ENCODE measurements at regions not wholly inside any gene's neighbourhood (a gene's known extent, or its start where the extent isn't known, plus 50 kb on each side); places are given as distances from the start of the nearest gene placed in this dataset.
A peak's percentile ranks its signal among the peaks of the same experiment; 100 is the strongest.
"Not testable (repeated sequence)": the region's sequence is repeated elsewhere in the genome, so short reads cannot be mapped to it uniquely, and the experiment has no call there.

- DNase-seq = not testable (repeated sequence)
These were observed 116.1 kb upstream of the GJE1 start for GRCh38 chr6:142016666-142017065.

- DNase-seq = not testable (repeated sequence)
These were observed 117.3 kb upstream of the GJE1 start for GRCh38 chr6:142015463-142015862.

DNA sequence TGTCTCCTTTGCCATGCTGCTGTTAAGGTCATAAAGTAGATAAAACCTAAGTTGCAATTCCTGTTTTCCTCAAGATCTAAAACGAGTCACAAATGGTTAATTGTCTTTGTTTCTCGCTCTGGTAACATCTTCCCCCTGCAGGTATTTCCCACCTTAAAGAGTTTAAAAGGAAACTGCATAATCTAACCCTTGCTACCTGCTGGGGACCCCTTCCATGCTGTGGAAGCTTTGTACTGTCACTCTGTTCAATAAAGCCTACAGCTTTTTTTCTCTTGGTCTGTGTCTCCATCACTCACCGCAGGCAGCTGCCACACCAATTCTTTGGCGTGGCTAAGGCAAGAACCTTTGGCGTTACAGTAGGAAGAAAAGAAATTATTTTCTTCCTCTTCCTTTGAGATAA, 117.7 kb upstream of the GJE1 start:
- DNase-seq = no peak

DNA sequence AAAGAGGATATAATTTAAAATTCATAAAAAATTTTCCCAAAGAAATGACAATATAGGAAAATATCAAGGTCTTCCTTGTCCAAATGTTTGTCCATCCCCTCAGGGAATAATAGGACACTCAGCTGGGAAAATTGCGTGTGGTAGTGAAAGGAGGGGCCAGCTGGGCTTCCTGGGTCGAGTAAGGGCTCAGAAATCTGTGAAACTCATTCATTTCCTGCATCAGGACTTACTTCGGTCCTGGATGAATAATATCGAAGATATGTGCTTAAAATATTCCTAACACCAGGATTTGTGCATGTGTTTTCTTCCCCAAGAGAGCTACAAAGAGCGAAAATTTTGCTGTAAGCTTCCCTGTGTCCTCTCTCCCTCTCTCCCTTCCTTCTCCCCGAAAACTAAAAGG, 118.2 kb upstream of the GJE1 start:
- DNase-seq = no peak

GRCh38 chr6:142013875-142014495, 118.7 kb upstream of the GJE1 start:
- DNase-seq = no peak

GRCh38 chr6:142013287-142013686, 119.4 kb upstream of the GJE1 start:
- DNase-seq = no peak

DNA sequence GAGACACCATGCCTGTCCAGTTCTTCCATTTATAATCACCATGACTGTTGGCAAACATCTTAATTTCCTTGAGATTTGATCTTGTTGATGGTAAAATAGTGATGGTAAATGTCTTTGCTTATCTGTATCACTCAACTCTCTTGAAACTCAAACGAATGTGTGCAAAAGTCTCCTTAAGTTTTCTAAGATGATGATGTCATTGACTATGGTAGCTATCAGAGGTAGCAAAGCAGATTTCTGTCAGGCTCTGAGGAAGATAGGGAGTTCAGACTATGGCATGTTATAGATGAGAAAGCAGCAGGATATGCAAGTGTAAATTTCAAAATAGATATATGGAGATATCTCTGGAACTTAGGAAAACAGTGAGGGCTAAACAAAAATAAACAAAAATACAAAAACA, 121.0 kb upstream of the GJE1 start:
- no peak for DNase-seq

DNA sequence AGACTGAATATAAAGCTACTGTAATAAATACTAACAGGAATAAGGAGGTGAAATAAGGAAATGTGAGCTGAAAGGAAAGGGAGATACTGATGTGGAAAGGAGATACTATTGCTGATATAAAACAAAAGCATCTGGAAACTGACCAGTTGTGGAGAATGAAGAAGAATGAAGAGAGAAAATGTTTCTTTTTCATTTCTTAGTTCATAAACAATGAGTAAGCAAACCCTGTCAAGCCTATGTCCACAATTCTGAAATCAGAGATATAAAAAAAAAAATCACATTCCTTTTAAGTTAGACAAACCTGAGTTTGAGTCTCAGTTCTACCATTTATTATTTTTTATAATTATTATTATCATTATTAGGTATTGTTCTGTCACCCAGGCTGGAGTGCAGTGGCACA, 121.6 kb upstream of the GJE1 start:
- no peak for DNase-seq

DNA sequence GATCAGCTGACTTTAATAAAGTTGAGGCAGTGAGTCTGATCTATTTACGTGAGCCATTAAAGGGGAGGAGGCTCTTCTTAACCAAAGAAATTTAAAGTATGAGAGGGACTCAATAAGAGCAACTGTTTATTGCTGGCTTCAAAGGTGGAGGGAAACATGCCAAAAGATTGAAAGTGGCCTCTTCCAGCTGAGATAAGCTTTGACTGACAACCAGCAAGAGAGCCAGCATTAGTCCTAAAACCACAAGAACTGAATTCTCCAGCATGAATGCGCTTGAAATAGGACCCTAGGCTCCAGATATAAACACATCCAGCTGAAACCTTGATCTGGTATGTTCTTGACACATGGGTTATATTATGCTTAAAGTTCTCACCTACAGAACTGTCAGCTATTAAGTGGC, 123.1 kb upstream of the GJE1 start:
- no peak for DNase-seq

- DNase-seq = no peak
These were observed 123.9 kb upstream of the GJE1 start for GRCh38 chr6:142008781-142009180.

DNA sequence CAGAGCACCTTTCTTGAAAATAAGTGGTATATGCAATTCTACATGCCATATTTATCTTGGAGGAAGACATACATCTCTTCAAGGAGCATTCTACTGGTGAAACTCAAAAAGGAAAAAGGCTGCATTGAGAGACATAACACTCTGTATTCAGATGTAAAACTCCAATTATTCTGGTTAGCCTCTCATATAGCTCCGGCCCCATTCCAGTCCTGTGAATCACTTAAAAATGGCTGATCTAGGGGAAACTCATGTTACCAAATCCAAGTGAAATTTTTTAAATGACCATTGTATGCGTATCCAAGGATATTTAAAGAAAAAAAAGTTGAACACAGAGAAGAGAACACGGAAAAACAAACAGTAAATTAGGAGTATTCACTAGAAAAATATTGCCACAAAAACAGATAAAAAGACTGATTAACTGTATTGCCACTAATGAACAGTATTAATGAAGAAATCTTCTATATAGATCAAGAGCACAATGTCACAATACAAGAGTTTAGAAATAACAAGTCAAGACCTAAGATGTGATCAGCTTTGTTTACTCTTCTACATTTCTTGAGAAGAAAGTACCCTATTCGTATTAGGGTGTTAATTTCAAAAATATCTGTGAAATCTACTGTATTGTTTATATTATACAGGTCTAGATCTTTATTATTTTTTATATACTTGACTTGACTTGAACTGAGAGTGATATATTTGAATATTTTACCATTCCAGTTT, 124.5 kb upstream of the GJE1 start:
- DNase-seq = no peak

- DNase-seq = no peak
These were observed 127.7 kb upstream of the GJE1 start for GRCh38 chr6:142005021-142005420.

DNA sequence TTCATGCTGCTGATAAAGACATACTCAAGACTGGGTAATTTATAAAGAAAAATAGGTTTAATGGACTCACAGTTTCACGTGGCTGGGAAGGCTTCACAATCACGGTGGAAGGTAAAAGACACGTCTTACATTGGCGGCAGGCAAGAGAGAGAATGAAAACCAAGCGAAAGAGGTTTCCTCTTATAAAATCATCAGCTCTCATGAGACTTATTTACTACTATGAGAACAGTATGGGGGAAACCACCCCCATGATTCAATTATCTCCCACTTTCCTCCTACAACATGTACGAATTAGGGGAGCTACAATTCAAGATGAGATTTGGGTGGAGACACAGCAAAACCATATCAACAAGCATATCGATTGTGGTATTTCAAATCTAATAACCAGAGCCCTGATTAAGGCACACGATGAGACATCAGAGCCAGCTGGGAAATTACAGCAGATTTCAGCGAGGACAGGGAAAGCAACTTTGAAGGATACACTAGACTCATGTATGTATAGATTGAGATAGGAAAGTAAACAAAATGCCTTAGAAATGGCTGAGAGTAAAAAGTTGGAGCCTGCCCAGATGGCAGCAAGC, 129.8 kb upstream of the GJE1 start:
- no peak for DNase-seq

GRCh38 chr6:141996823-141997222, 135.9 kb upstream of the GJE1 start:
- DNase-seq = no peak

DNA sequence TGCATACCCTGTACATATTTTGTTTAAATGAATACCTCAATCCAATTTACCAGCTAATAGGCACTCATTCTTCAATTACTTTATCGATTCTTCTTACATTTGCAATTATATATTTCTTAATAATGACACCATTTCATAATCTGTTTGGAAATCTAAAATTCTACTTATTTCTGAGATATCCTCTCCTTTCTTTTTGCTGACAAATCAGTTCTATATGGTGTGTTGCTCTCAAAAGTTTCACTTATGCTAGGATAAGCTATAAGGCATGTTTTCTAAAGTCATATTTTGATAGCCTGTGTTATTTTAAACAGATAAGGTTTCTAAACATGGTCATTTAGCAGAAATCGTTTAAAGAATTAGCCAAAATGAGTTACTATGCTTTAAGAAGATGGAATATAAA, 140.6 kb upstream of the GJE1 start:
- no peak for DNase-seq

- no peak for DNase-seq
These were observed 141.9 kb upstream of the GJE1 start for GRCh38 chr6:141990840-141991239.

- DNase-seq = no peak
These were observed 143.1 kb upstream of the GJE1 start for GRCh38 chr6:141989706-141989959.

DNA sequence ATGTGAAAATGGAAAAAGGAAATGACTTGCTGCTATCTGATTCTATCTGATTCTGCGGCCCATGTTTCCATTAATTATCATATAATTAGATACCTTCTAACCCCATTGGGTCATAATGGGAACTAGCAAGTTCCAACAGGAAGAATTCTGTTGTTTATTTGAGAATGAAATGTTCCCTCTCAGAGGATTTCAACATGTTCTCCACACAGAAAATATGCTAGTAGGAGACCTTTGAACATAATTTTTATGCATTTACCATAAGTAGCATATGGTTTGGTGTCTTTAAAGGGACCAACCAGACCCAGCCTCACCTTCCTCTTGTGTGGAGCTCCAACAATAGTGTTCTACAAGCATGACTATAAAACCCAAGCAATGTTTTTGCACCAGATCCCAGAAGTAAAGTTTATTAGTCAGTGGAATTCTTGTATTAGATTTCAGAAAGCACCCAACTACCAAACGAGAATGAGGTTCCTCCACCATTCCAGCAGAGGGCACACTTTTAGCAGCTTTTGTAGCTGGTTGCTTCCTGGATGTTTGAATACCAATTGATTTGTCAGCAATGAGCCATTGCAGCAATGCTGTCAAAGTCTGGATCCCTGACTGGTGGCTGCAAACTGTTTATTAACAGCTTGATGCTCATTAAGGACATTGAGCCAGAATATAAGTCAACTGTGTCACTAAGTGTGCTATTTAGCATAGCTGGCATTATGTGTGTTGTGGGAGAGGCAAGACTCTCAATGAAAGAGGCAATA, 143.6 kb upstream of the GJE1 start:
- DNase-seq = peak; percentile 4

GRCh38 chr6:141988327-141988726, 144.4 kb upstream of the GJE1 start:
- DNase-seq = no peak

DNA sequence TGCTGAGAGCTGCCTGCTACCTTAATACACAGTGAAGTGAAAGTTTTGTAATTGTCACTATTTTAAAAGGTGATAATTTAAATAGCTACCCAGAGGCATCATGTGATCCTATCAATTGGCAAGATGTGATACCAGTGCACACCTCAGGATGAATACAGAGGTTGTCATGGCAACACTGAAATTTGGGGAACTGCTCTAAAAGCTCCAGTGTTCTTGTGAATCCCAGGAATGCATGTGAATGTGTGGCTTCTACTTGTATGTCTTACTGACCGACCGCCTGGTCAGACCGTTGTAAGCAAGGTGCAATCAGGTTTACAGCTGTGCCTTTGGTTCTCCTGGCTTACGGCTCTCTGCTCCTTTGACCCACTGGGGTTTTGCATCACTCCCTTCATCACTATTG, 146.3 kb upstream of the GJE1 start:
- DNase-seq = no peak

DNA sequence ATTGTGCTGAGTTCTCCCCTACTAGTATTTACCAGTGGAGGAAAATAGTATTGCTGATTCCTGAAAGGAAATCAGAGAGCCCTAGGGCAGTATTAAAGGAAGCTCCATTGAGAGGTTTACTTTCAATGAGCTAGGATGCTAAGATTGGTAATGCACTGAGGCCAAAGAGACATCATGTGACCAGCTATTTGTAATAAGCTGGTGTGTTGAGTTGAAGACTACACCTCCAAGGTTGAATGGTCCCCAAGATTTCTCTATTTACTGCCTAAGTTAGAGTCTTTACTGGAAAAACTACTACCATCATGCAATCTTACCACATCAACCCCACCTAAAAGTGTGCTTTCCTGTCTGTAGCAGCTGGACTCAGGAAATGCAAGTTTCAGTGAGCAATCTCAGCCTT, 151.5 kb upstream of the GJE1 start:
- DNase-seq = no peak

GRCh38 chr6:141977782-141978181, 154.9 kb upstream of the GJE1 start:
- DNase-seq = no peak

DNA sequence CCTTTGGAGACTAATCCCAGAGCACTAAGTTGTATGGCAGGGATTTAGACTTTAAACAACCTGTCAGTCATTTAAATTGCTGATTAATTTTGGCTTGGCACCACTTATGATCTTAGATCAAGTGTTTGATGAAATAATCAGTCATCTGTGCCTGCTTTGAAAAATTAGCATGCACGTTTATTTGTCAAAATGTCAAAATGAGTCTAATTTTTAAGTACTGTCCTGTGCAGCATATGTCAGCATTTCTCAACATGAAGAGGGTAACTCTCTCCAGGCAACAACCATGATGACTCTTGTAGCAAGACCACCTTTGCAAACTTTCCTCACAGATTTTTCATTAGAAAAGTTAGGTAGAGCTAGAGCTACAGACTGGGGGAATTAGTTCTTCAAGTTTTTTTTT, 155.7 kb upstream of the GJE1 start:
- no peak for DNase-seq

GRCh38 chr6:141969768-141970415, 162.8 kb upstream of the GJE1 start:
- not testable (repeated sequence) for DNase-seq

Measured in NCI-H510A (cell line).